ENCODE measurements at regions not wholly inside any gene's neighbourhood (a gene's known extent, or its start where the extent isn't known, plus 50 kb on each side); places are given as distances from the start of the nearest gene placed in this dataset.

- DNase-seq: no peak
Observed at GRCh38 chr1:2935751-2936390, 85.4 kb upstream of the ACTRT2 start.

DNA sequence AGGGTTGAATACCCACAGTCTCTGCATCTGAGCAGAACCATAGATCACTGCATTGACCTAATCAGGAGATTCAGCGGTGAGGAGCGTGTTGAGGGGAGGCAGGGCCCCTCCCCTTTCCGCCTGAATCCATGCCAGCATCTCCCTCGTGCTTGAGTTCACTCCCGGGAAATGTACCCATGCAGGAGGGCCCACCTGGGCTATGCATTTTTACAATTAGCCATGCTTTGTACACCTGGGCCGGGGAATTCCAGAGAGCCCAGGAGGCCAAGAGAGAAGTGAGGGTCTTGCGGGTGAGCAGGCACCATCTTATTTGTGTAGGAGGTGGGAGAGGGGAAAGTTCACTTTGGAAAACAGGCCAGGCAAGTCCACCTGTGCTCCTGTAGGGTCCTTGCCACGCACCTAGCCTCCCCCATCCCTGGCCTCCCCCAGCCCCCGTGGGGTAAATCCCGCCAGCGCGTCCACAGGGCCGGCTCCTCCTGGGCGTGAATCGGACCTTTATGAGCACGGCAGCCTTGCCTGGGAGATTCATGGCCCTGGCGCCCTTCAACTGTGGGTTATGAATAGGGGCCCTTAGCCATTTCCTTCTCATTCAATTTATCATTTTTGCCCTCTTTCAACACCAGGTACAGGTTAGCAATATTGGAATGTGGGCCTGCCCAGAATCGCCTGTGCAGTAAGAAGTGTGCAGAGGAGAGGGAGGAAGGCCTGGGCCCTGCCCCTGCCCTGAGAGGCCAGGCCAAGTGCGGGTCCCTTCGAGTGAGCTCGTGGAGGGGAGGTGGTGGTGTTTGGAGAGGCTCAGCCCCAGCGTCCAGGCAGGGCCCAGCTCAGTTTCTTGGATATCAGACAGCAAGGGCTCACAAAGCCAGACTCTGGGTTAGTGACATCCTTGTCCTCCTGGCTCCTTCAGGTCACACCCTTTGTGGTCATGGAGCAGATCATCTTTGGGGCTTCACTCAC lies 84.4 kb upstream of the ACTRT2 start:
- DNase-seq: no peak

GRCh38 chr1:2937805-2938204 lies 83.5 kb upstream of the ACTRT2 start:
- no peak for DNase-seq

GRCh38 chr1:2939041-2939552 lies 82.2 kb upstream of the ACTRT2 start:
- no peak for DNase-seq

- no peak for DNase-seq
Observed at GRCh38 chr1:2940178-2940577, 81.1 kb upstream of the ACTRT2 start.

DNA sequence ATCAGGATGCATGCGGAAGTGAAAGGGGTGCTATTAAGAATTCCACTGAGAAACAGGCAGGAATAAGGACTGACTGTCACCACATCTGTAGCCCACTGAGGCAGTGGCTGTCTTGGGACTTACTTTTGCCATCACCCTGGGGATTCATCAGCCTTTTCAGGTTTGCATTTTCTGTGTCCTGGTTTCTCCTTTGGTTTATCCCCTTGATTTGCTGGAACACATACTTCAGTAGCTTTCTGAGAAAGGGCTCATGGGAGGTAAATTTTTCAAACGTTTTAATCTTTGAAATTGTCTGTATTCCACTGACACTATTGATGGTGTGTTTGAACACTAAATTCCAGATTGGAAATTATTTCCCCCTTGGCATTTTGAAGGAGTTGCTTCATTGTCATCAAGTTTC lies 80.2 kb upstream of the ACTRT2 start:
- DNase-seq: no peak

GRCh38 chr1:2941907-2942306 lies 79.4 kb upstream of the ACTRT2 start:
- no peak for DNase-seq

GRCh38 chr1:2942410-2942809 lies 78.9 kb upstream of the ACTRT2 start:
- no peak for DNase-seq

- no peak for DNase-seq
Observed at GRCh38 chr1:2943686-2944260, 77.5 kb upstream of the ACTRT2 start.

DNA sequence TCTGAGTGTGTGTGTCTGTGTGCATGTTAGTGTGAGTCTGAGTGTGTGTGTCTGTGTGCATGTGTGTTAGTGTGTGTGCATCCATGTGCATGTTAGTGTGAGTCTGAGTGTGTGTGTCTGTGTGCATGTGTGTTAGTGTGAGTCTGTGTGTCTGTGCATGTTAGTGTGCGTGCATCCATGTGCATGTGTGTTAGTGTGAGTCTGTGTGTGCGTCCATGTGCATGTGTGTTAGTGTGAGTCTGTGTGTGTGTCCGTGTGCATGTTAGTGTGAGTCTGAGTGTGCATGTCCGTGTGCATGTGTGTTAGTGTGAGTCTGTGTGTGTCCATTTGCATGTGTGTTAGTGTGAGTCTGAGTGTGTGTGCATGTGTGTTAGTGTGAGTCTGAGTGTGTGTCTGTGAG lies 76.6 kb upstream of the ACTRT2 start:
- no peak for DNase-seq

GRCh38 chr1:2945821-2946231 lies 75.4 kb upstream of the ACTRT2 start:
- DNase-seq: no peak

DNA sequence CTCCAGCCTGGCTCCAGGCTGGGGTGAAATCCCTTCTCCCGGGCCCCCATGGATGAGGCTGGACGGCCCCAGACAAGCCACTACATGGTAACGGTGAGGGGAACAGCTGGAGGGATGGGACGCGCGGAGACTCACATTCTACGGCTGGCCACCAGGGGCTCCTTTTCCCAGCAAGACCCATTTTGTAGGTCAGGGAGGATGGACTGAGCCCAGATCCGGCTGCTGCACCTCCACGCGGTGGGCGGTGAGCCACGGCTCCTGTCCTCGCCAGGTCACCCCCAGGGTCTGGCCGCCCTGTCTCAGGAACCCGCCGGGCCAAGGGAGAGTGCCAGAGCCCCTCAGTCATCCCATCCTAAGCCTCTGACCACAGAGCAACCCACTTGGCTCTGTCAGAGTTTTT lies 75.0 kb upstream of the ACTRT2 start:
- no peak for DNase-seq

GRCh38 chr1:2946999-2947690 lies 74.1 kb upstream of the ACTRT2 start:
- DNase-seq: no peak

DNA sequence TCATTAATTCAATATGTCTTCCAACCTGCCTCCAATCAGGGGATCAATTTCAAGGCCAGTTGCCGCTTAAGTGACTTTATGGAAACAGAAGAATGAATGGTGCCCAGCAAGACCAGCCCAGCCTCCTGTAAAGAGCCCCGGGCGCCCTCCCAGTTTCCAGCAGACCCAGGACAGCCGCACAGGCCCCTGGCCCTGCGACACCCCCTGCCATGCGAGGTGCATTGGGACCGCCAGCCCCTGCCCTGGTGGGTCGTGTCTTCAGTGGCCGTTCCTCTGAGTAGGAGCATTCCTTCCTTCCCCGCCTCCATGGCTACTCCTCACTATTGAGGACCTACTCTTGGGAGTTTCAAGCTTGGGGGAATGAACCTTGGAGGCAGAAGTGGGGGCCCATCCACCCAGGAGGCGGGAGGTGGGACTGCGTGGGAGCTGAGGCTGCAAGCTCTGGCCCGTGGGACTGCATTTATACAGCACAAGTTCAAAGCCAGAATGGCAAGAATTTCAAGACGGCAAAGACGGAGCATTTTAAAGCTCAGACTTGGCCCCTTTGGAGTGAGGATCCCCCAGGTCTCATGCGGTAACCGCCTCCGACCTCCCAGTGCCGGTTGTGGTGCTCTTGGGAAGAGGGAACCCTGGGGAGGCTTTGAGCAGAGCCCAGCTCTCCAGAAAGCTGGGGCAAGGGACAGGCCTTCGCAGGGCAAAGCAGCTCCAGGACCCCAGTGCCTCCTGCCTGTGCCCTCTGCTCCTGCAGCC lies 73.1 kb upstream of the ACTRT2 start:
- DNase-seq: no peak

DNA sequence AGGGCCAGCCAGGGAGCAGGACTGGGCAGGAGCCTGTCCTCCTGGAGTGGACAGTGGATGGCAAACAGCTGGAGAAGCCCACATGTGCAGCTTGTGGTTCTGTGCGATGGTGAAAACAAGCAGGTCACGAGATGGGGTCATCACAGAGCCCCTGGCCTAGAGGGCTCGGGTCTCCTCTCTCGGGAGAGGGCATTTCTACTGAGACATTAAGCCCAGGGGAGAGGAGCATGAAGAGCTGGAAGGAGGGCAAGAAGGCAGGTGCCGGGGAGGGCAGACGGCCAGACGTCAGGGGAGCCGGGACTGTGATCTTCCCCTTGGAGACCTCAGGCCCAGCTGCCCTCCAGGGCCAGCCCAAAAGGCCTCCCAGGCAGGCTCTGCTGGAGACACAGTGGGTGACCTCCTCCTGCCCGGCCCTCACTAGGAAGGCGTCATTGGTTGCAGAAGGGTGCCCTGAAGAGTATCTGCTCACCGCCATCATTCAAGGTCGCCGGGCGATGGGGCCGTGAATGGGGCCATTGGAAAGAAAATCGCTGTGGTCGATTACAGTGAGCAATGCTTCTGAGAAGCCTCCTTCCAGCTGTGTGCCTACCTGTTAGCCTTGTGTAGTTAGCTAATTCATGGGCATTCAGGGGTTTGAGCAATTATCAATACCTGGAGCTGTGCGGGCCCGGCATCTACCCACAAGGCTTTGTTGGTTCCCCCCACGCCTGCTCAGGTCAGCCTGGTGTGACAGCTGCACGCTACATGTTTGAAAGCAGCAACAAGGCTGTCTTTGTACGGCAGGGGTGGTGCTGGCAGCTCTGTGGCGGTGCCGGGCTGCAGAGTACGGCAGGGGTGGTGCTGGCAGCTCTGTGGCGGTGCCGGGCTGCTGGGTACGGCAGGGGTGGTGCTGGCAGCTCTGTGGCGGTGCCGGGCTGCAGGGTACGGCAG lies 72.3 kb upstream of the ACTRT2 start:
- DNase-seq: no peak

DNA sequence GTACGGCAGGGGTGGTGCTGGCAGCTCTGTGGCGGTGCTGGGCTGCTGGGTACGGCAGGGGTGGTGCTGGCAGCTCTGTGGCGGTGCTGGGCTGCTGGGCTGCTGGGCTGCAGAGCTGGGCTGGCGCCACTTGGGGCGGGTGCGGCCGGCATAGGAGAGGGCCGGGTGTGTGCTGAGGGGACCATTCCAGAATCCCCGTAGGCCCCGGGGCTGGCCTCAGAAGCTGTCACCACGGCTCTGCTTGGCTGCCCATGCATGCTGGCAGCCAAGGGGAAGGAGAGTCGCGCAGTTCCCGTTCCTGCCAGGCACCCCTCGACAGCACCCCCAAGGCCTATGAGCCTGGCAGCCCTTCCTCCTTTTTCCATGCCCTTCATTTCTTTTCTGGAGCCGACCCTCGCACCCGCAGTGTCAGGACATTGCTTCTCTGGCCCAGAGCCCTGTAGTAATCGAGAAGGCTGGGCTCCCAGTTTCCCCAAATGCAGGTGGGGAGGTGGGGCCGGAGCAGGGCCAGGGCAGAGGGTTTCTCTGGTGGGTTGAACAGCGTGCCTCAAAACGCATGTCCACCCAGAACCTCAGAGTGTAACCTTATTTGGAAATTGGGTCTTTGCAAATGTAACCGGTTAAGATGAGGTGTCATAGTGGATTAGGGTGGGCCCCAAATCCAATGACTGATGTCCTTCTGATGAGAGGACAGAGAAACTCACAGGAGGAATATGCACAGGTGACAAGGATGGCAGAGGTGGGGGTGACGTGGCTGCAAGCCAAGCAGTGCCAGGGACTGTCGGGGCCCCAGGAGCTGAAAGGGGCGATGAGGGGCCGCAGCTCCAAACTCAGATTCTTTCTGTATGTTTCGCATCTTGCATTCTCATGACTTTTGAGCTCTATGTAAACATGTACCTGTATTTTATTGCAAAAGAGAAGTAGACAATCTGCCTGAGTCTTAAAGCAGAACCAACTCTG lies 71.0 kb upstream of the ACTRT2 start:
- no peak for DNase-seq

- no peak for DNase-seq
Observed at GRCh38 chr1:2950926-2951305, 70.4 kb upstream of the ACTRT2 start.

- no peak for DNase-seq
Observed at GRCh38 chr1:2951856-2952255, 69.4 kb upstream of the ACTRT2 start.

GRCh38 chr1:2952371-2952770 lies 68.9 kb upstream of the ACTRT2 start:
- DNase-seq: no peak

- DNase-seq: no peak
Observed at GRCh38 chr1:2952992-2953391, 68.3 kb upstream of the ACTRT2 start.
